ENCODE measurements at regions not wholly inside any gene's neighbourhood (a gene's known extent, or its start where the extent isn't known, plus 50 kb on each side); places are given as distances from the start of the nearest gene placed in this dataset.

DNA sequence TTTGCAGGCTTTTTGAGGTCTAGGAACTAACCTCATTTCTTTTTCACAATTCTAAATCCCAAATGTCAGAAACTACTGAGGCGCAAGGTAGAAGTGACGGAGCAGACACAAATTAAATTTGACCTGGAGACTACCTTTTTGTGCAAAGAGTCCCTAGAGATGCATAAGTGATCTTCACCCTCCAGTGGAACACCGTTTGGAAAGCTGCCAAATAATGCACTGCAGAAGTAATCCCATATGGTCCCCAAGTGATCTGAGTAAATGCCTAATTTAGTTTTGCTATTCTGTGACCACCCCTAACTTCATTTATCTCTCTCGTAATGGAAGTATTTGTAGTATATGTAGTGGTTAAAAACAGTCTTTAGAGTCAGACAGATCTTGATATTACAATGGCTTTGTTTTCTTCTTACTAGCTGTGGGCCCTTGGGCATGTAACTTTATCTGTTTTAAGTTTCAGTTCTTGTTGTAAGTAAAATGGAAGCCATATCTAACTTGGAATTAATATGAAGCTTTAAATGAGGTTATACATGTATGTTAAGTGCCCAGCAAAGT lies 70.4 kb upstream of the IPO9 start (continued):
- TF ChIP-seq, protein P1, sequence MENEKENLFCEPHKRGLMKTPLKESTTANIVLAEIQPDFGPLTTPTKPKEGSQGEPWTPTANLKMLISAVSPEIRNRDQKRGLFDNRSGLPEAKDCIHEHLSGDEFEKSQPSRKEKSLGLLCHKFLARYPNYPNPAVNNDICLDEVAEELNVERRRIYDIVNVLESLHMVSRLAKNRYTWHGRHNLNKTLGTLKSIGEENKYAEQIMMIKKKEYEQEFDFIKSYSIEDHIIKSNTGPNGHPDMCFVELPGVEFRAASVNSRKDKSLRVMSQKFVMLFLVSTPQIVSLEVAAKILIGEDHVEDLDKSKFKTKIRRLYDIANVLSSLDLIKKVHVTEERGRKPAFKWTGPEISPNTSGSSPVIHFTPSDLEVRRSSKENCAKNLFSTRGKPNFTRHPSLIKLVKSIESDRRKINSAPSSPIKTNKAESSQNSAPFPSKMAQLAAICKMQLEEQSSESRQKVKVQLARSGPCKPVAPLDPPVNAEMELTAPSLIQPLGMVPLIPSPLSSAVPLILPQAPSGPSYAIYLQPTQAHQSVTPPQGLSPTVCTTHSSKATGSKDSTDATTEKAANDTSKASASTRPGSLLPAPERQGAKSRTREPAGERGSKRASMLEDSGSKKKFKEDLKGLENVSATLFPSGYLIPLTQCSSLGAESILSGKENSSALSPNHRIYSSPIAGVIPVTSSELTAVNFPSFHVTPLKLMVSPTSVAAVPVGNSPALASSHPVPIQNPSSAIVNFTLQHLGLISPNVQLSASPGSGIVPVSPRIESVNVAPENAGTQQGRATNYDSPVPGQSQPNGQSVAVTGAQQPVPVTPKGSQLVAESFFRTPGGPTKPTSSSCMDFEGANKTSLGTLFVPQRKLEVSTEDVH (IDR thresholded peaks at IDR 0.05; ENCODE audit: low read depth, partially characterized antibody): no peak
- TF ChIP-seq, protein P2, sequence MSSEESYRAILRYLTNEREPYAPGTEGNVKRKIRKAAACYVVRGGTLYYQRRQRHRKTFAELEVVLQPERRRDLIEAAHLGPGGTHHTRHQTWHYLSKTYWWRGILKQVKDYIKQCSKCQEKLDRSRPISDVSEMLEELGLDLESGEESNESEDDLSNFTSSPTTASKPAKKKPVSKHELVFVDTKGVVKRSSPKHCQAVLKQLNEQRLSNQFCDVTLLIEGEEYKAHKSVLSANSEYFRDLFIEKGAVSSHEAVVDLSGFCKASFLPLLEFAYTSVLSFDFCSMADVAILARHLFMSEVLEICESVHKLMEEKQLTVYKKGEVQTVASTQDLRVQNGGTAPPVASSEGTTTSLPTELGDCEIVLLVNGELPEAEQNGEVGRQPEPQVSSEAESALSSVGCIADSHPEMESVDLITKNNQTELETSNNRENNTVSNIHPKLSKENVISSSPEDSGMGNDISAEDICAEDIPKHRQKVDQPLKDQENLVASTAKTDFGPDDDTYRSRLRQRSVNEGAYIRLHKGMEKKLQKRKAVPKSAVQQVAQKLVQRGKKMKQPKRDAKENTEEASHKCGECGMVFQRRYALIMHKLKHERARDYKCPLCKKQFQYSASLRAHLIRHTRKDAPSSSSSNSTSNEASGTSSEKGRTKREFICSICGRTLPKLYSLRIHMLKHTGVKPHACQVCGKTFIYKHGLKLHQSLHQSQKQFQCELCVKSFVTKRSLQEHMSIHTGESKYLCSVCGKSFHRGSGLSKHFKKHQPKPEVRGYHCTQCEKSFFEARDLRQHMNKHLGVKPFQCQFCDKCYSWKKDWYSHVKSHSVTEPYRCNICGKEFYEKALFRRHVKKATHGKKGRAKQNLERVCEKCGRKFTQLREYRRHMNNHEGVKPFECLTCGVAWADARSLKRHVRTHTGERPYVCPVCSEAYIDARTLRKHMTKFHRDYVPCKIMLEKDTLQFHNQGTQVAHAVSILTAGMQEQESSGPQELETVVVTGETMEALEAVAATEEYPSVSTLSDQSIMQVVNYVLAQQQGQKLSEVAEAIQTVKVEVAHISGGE (CRISPR knock-in tag; IDR thresholded peaks at IDR 0.05): no peak
- TF ChIP-seq, protein P3, sequence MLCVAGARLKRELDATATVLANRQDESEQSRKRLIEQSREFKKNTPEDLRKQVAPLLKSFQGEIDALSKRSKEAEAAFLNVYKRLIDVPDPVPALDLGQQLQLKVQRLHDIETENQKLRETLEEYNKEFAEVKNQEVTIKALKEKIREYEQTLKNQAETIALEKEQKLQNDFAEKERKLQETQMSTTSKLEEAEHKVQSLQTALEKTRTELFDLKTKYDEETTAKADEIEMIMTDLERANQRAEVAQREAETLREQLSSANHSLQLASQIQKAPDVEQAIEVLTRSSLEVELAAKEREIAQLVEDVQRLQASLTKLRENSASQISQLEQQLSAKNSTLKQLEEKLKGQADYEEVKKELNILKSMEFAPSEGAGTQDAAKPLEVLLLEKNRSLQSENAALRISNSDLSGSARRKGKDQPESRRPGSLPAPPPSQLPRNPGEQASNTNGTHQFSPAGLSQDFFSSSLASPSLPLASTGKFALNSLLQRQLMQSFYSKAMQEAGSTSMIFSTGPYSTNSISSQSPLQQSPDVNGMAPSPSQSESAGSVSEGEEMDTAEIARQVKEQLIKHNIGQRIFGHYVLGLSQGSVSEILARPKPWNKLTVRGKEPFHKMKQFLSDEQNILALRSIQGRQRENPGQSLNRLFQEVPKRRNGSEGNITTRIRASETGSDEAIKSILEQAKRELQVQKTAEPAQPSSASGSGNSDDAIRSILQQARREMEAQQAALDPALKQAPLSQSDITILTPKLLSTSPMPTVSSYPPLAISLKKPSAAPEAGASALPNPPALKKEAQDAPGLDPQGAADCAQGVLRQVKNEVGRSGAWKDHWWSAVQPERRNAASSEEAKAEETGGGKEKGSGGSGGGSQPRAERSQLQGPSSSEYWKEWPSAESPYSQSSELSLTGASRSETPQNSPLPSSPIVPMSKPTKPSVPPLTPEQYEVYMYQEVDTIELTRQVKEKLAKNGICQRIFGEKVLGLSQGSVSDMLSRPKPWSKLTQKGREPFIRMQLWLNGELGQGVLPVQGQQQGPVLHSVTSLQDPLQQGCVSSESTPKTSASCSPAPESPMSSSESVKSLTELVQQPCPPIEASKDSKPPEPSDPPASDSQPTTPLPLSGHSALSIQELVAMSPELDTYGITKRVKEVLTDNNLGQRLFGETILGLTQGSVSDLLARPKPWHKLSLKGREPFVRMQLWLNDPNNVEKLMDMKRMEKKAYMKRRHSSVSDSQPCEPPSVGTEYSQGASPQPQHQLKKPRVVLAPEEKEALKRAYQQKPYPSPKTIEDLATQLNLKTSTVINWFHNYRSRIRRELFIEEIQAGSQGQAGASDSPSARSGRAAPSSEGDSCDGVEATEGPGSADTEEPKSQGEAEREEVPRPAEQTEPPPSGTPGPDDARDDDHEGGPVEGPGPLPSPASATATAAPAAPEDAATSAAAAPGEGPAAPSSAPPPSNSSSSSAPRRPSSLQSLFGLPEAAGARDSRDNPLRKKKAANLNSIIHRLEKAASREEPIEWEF (IDR thresholded peaks at IDR 0.05; ENCODE audit: insufficient replicate concordance, low read depth, low read length): no peak
- no peak for TF ChIP-seq GATAD2B (conservative IDR thresholded peaks at IDR 0.05; ENCODE audit: low read depth)
- no peak for TF ChIP-seq CHD1 (IDR thresholded peaks at IDR 0.05; ENCODE audit: low read depth, low read length)
- no peak for TF ChIP-seq STAT3 (IDR thresholded peaks at IDR 0.05; ENCODE audit: low read depth, low read length)
- no peak for TF ChIP-seq ZNF217 (IDR thresholded peaks at IDR 0.05)
- TF ChIP-seq ZNF24 (IDR thresholded peaks at IDR 0.05): no peak
- TF ChIP-seq MEF2B (IDR thresholded peaks at IDR 0.05; ENCODE audit: partially characterized antibody, poor library complexity, severe bottlenecking): no peak
- no peak for TF ChIP-seq RFX5 (IDR thresholded peaks at IDR 0.05; ENCODE audit: low read depth, low read length)
- no peak for TF ChIP-seq BHLHE40 (IDR thresholded peaks at IDR 0.05; ENCODE audit: borderline replicate concordance in 1 of 2, low read depth in 2 of 2, low read length in 1 of 2)

Measured in GM12878 (cell line).